Activated CD4-positive, alpha-beta T cell treated with anti-CD3 and anti-CD28 coated beads for 36 hours (primary cell): ENCODE measurements at regions not wholly inside any gene's neighbourhood (a gene's known extent, or its start where the extent isn't known, plus 50 kb on each side); places are given as distances from the start of the nearest gene placed in this dataset.

Experiments used
- ATAC-seq: fragments of 200-7000 bp; cut with Tn5 transposase; one replicate; pipeline ENCODE4 v1.10.0; 2021; ENCODE audit warnings: mild to moderate bottlenecking, moderate library complexity
- CTCF ChIA-PET: fragments of 350-600 bp; sonication (Branson Sonifier 250); formaldehyde crosslinking; loops from one replicate; lab custom pipeline; 2021; ENCODE audit warnings: antibody characterized with exemption; lab: Charles Lee
- POLR2A ChIA-PET: fragments of 350-600 bp; sonication (Branson Sonifier 250); formaldehyde crosslinking; loops from one replicate; lab custom pipeline; 2021; ENCODE audit warnings: antibody characterized with exemption, inconsistent platforms; lab: Charles Lee
- DNase-seq: peaks from one replicate; pipeline ENCODE4 v3.0.0-alpha.2; 2020
- H3K27ac Mint-ChIP-seq: one replicate; pipeline ENCODE4 v1.8.0; 2021; ENCODE audit warnings: mixed read lengths
- H3K27me3 Mint-ChIP-seq: one replicate; pipeline ENCODE4 v1.8.0; 2021; ENCODE audit warnings: mixed read lengths
- H3K36me3 Mint-ChIP-seq: one replicate; pipeline ENCODE4 v1.8.0; 2021; ENCODE audit warnings: low read depth, mixed read lengths
- H3K4me1 Mint-ChIP-seq: one replicate; pipeline ENCODE4 v1.8.0; 2021; ENCODE audit warnings: mixed read lengths
- H3K4me3 Mint-ChIP-seq: one replicate; pipeline ENCODE4 v1.8.0; 2021; ENCODE audit warnings: mild to moderate bottlenecking, moderate library complexity, mixed read lengths
- H3K9me3 Mint-ChIP-seq: one replicate; pipeline ENCODE4 v1.8.0; 2021; ENCODE audit warnings: low read depth, mixed read lengths
- intact Hi-C, 2 experiments: fragments of 100-400 bp; cut with DNase I in 1 of 2; cut with micrococcal nuclease in 1 of 2; formaldehyde crosslinking; loops; one replicate each; pipeline versions ENCODE4 v1.14.2 to v1.15.1; 2022 to 2024; cut with DNase I, micrococcal nuclease

- no peak overlapping the region for H3K4me3 Mint-ChIP-seq
- ChIA-PET CTCF (interaction anchor here (0.7 kb wide), 1 partner anchor 10 kb away, joined by 3 read pairs; no protein-coding TSS in a partner anchor), POLR2A (no interaction called here)
- intact Hi-C loops: loop anchor here (2.0 kb wide), 3 partner anchors 16 to 196 kb away; no protein-coding TSS in a partner anchor
- peaks cover 21% of the 10 kb centered on the region for H3K27me3 Mint-ChIP-seq
- DNase-seq: peak; percentile 55
- H3K4me1 Mint-ChIP-seq: peaks cover 15% of the 10 kb centered on the region
- peak overlapping the region; percentile 64 for H3K27ac Mint-ChIP-seq
- no peaks in the 10 kb centered on the region for H3K36me3 Mint-ChIP-seq
- H3K9me3 Mint-ChIP-seq: no peaks in the 10 kb centered on the region
- ATAC-seq: peak; percentile 98
Measured at GRCh38 chr12:65756956-65757511, 67.2 kb upstream of the HMGA2 start.

GRCh38 chr12:65758401-65758800, 65.9 kb upstream of the HMGA2 start:
- CTCF ChIA-PET: interaction anchor here (0.6 kb wide), 1 partner anchor 329 kb away, joined by 3 read pairs; no protein-coding TSS in a partner anchor
- H3K9me3 Mint-ChIP-seq: no peaks in the 10 kb centered on the region
- no peaks in the 10 kb centered on the region for H3K36me3 Mint-ChIP-seq
- ATAC-seq: no peak
- POLR2A ChIA-PET: no interaction called here
- intact Hi-C loops: no loop called here
- DNase-seq: no peak
- peaks cover 18% of the 10 kb centered on the region for H3K27me3 Mint-ChIP-seq
- H3K4me1 Mint-ChIP-seq: peaks cover 15% of the 10 kb centered on the region
- no peak overlapping the region for H3K27ac Mint-ChIP-seq
- H3K4me3 Mint-ChIP-seq: no peak overlapping the region

- Mint-ChIP-seq H3K4me3 (no peak overlapping the region), H3K27ac (no peak overlapping the region), H3K9me3 (no peaks in the 10 kb centered on the region), H3K4me1 (peaks cover 15% of the 10 kb centered on the region), H3K36me3 (no peaks in the 10 kb centered on the region), H3K27me3 (peaks cover 19% of the 10 kb centered on the region)
- DNase-seq: no peak
- ATAC-seq: no peak
- ChIA-PET CTCF (no interaction called here), POLR2A (no interaction called here)
- intact Hi-C loops: no loop called here
Measured at GRCh38 chr12:65759735-65760134, 64.5 kb upstream of the HMGA2 start.

GRCh38 chr12:65761301-65761700, 63.0 kb upstream of the HMGA2 start:
- CTCF ChIA-PET: interaction anchor here (0.9 kb wide), 1 partner anchor 96 kb away, joined by 3 read pairs; no protein-coding TSS in a partner anchor
- POLR2A ChIA-PET: no interaction called here
- Mint-ChIP-seq H3K36me3 (no peaks in the 10 kb centered on the region), H3K4me1 (peaks cover 13% of the 10 kb centered on the region), H3K27me3 (peaks cover 10% of the 10 kb centered on the region), H3K9me3 (no peaks in the 10 kb centered on the region), H3K4me3 (no peak overlapping the region), H3K27ac (no peak overlapping the region)
- no peak for DNase-seq
- intact Hi-C loops: no loop called here
- ATAC-seq: no peak

- no peaks in the 10 kb centered on the region for H3K4me1 Mint-ChIP-seq
- H3K27ac Mint-ChIP-seq: no peak overlapping the region
- intact Hi-C loops: no loop called here
- no peak for ATAC-seq
- CTCF ChIA-PET: no interaction called here
- no peaks in the 10 kb centered on the region for H3K36me3 Mint-ChIP-seq
- H3K27me3 Mint-ChIP-seq: peaks cover 13% of the 10 kb centered on the region
- POLR2A ChIA-PET: no interaction called here
- no peak for DNase-seq
- H3K9me3 Mint-ChIP-seq: no peaks in the 10 kb centered on the region
- H3K4me3 Mint-ChIP-seq: no peak overlapping the region
Measured at GRCh38 chr12:65764325-65764724, 60.0 kb upstream of the HMGA2 start.

- Mint-ChIP-seq H3K27me3 (peaks cover 18% of the 10 kb centered on the region), H3K36me3 (no peaks in the 10 kb centered on the region), H3K27ac (no peak overlapping the region), H3K4me1 (no peaks in the 10 kb centered on the region), H3K4me3 (no peak overlapping the region), H3K9me3 (no peaks in the 10 kb centered on the region)
- intact Hi-C loops: no loop called here
- ATAC-seq (no peak), DNase-seq (no peak)
- ChIA-PET CTCF (no interaction called here), POLR2A (no interaction called here)
Measured at GRCh38 chr12:65765436-65765813, 58.9 kb upstream of the HMGA2 start.

GRCh38 chr12:65769880-65770279, 54.4 kb upstream of the HMGA2 start:
- Mint-ChIP-seq H3K27ac (no peak overlapping the region), H3K36me3 (no peaks in the 10 kb centered on the region), H3K9me3 (no peaks in the 10 kb centered on the region), H3K4me1 (no peaks in the 10 kb centered on the region), H3K27me3 (peaks cover 24% of the 10 kb centered on the region), H3K4me3 (no peak overlapping the region)
- DNase-seq: no peak
- intact Hi-C loops: no loop called here
- CTCF ChIA-PET: no interaction called here
- ATAC-seq: no peak
- POLR2A ChIA-PET: no interaction called here
